Small intestine (tissue), 7 donors: ENCODE measurements at regions not wholly inside any gene's neighbourhood (a gene's known extent, or its start where the extent isn't known, plus 50 kb on each side); places are given as distances from the start of the nearest gene placed in this dataset.
"Not testable (repeated sequence)": the region's sequence is repeated elsewhere in the genome, so short reads cannot be mapped to it uniquely, and the experiment has no call there.

Experiments used
- DNase-seq, 2 donors: peaks; one replicate each; pipeline versions ENCODE4 v3.0.0 to v3.0.0-alpha.2; 2013
- FAIRE-seq: peaks from 2 replicates; lab custom pipeline; 2012; peaks lifted over from hg19 to GRCh38; lab: Jason Lieb, UNC
- H3K27ac ChIP-seq, 3 donors: one replicate each; pipeline ENCODE4 v1.5.1; 2013; ENCODE audit warnings: low read length in 2 of 3, mild to moderate bottlenecking in 2 of 3, control low read depth in 1 of 3, inconsistent platforms in 1 of 3, low read depth in 1 of 3, moderate library complexity in 1 of 3
- H3K27me3 ChIP-seq, 3 donors: one replicate each; pipeline ENCODE4 v1.6.1; 2013; ENCODE audit warnings: low read length in 3 of 3, inconsistent platforms in 1 of 3; ENCODE audit not compliant: control insufficient read depth in 3 of 3, insufficient read depth in 3 of 3
- H3K36me3 ChIP-seq, 3 donors: one replicate each; pipeline ENCODE4 v1.6.1; 2013; ENCODE audit warnings: low read length in 3 of 3, inconsistent platforms in 1 of 3, low read depth in 1 of 3, mild to moderate bottlenecking in 1 of 3, moderate library complexity in 1 of 3; ENCODE audit not compliant: control insufficient read depth in 3 of 3, insufficient read depth in 2 of 3
- H3K4me1 ChIP-seq, 3 donors: one replicate each; pipeline ENCODE4 v1.6.1; 2013; ENCODE audit warnings: low read length in 2 of 3, inconsistent platforms in 1 of 3, low read depth in 1 of 3, mild to moderate bottlenecking in 1 of 3, moderate library complexity in 1 of 3; ENCODE audit not compliant: control insufficient read depth in 3 of 3, insufficient read depth in 2 of 3
- H3K4me3 ChIP-seq, 3 donors: one replicate each; pipeline ENCODE4 v1.5.1; 2013; ENCODE audit warnings: low read length in 3 of 3, control low read depth in 1 of 3, inconsistent platforms in 1 of 3, low read depth in 1 of 3, mild to moderate bottlenecking in 1 of 3, moderate library complexity in 1 of 3
- H3K9me3 ChIP-seq, 2 donors: one replicate each; pipeline ENCODE4 v1.6.1; 2013; ENCODE audit warnings: low read depth in 1 of 2, low read length in 1 of 2; ENCODE audit not compliant: control insufficient read depth in 2 of 2, insufficient read depth in 1 of 2
- WGBS, 3 donors: extraction: QIAGEN DNeasy Blood & Tissue Kit; methylation state at CpG; one replicate each; pipeline ENCODE4 v1.1.7; 2013; 5-methylcytosine and 5-hydroxymethylcytosine counted together
- donor health status: healthy with polysubstance abuse.
- donor health status: control.
- donor health status: control.
- donor health status: Bipolar disorder and iron deficiency.
- donor health status: healthy.

DNA sequence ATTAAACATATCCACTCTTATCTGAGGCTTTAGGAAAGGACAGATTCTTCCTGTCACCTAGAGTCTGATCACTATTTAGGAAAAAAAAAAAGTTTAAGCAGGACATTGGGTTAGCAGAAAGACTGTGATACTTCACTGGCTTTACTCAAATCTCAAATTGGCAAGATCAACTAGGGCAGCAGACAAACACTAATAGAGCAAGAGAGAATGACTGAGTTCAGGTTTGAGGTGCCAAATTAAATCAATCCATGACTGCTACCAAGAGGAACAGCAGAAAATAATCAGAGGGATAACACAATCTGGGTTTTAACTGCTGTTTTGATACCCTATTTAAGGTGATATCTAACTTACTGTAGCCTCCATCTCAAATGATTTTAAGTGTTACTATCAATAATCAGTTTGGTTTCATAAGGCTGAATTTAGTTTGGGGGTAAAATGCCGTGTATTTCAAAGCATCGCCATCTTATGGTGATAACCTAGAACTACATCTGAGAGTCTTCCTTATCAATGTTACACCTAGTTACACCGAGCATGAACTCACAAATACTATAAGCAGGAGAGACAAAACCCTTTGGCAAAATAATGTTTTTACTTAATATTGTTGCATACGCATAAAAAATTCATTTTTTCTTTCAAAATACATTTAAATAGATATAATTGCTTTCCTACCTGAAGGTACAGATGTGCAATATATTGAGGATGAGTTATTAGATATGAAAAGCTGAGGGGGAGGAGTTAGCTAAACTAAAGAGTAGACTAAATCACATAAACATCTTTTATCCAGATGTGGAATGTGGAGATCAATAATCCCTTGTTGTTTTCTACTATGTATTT is 286.4 kb upstream of the CDH12 start:
- Histone ChIP-seq H3K36me3 (no peaks in the 10 kb centered on the region), H3K4me3 (no peak overlapping the region), H3K9me3 (no peaks in the 10 kb centered on the region), H3K27ac (no peak overlapping the region), H3K27me3 (no peaks in the 10 kb centered on the region), H3K4me1 (no peaks in the 10 kb centered on the region)
- DNase-seq = peak in 1 of 2 donors; percentile 16
- WGBS, 3 donors = 2 to 7% (median 6%) methylated on average over 4 of the region's 4 CpGs
- no peak for FAIRE-seq

DNA sequence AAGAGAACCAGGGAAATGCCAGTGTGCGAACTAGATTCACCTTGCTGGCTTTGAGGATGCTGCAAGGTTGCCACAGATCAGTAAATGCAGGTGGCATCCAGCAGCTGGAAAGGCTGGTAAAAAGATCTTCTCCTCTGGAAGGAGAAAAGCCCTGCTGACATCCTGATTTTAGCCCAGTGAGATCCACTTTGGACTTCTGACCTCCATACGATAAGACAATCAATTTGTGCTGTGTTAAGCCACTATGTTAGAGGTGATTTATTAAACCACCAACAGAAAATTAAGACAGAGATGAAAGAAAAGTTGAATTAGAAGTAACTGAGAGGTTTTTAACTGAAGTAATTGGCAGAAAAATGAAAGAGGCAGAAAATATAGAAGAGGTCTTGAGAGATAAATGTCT is 283.8 kb upstream of the CDH12 start:
- H3K36me3 ChIP-seq = no peaks in the 10 kb centered on the region
- 46 to 77% (median 55%) methylated on average over 2 of the region's 2 CpGs for WGBS, 3 donors
- DNase-seq (no peak), FAIRE-seq (no peak)
- H3K4me3 ChIP-seq = no peak overlapping the region
- no peaks in the 10 kb centered on the region for H3K27me3 ChIP-seq
- no peaks in the 10 kb centered on the region for H3K9me3 ChIP-seq
- no peak overlapping the region for H3K27ac ChIP-seq
- H3K4me1 ChIP-seq = no peaks in the 10 kb centered on the region

DNA sequence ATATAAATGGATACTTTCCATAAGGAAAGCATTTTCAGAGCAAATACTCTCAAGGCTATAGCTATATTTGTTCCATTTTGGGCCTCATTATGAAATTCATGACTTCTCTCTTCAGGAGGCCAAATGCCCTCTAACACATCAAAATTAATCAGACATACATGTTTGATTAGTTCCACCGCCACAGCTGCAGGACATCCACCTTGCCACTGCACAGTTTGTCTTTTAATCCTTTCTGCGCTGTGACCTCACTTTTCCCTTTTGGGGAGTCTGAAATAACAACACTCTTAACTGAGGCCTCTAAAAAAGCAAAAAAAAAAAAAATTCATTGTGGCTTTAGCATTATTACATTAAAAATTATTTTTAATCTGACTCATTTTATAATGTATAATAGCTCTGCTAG is 279.1 kb upstream of the CDH12 start:
- Histone ChIP-seq H3K27me3 (no peaks in the 10 kb centered on the region), H3K4me1 (no peaks in the 10 kb centered on the region), H3K27ac (no peak overlapping the region), H3K4me3 (no peak overlapping the region), H3K9me3 (no peaks in the 10 kb centered on the region), H3K36me3 (no peaks in the 10 kb centered on the region)
- DNase-seq = no peak
- no peak for FAIRE-seq
- 82 to 91% (median 87%) methylated on average over 2 of the region's 2 CpGs for WGBS, 3 donors

DNA sequence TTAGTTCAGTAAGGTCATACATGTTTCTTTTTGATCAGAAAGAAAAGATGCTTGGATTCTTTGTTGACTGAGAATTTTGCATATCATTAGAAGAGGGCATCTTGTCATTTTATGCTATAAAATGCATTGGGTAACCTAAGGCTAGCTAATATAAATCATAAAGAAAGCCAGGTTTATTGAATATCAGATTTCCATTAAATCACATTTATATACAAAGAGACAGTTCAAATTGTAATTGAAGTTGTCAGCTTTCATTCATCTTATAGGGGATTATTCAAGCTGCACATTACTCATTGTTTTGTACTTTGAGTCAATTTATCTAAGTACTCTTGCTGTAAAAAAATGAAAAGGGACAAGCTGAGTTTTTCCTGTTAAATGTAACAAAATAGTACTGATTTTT is 259.1 kb upstream of the CDH12 start:
- Histone ChIP-seq H3K27me3 (no peaks in the 10 kb centered on the region), H3K9me3 (no peaks in the 10 kb centered on the region), H3K36me3 (no peaks in the 10 kb centered on the region), H3K27ac (no peak overlapping the region), H3K4me1 (no peaks in the 10 kb centered on the region), H3K4me3 (no peak overlapping the region)
- DNase-seq (no peak), FAIRE-seq (no peak)

DNA sequence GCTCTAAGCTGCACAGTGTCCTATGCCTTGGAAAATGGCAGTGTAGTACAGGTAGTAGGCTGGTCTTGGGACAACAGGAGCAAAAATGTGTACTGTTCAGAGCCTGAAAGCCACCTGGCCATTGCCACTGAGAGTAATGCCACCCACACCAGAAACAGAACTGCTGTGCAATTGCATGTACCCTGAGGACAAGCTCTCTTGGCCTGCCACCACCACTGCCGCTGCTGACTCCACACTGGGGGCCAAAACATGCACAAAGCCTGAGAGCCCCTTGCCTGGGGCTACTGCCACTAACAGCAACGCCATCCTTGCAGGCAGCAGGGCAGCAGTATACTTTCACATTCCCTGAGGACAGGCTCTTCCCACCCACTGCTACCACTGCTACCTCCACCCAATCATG is 251.9 kb upstream of the CDH12 start:
- H3K36me3 ChIP-seq = no peaks in the 10 kb centered on the region
- H3K4me3 ChIP-seq = no peak overlapping the region
- WGBS, 3 donors = 68 to 94% (median 85%) methylated on average over 2 of the region's 2 CpGs
- DNase-seq (no peak), FAIRE-seq (no peak)
- no peaks in the 10 kb centered on the region for H3K4me1 ChIP-seq
- H3K27ac ChIP-seq = no peak overlapping the region
- no peaks in the 10 kb centered on the region for H3K27me3 ChIP-seq
- H3K9me3 ChIP-seq = peaks cover 0 to 4% of the 10 kb centered on the region in 2 donors

DNA sequence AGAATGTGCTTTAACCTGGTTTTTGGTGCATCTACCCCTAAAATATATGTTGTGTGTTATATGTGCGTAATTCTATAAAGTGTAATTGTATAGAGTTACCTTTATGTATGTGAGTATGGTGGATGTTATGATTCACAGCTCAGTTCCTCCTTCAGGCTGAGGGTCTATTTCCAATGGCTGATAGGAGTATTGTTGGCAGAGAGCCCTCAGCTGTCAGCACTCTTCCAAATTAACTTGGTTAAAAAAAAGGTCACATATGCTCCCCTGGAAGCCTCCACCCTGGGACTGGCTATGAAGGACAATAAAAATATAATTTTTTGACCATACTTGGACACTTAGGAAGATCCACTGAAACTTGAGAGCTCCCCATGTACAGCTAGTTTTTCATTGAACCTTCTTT is 250.4 kb upstream of the CDH12 start:
- H3K9me3 ChIP-seq = peaks cover 0 to 4% of the 10 kb centered on the region in 2 donors
- DNase-seq (no peak), FAIRE-seq (no peak)
- no peaks in the 10 kb centered on the region for H3K36me3 ChIP-seq
- H3K4me3 ChIP-seq = no peak overlapping the region
- no peak overlapping the region for H3K27ac ChIP-seq
- no peaks in the 10 kb centered on the region for H3K4me1 ChIP-seq
- WGBS, 3 donors = 94 to 97% (median 95%) methylated on average over 1 of the region's 1 CpG
- no peaks in the 10 kb centered on the region for H3K27me3 ChIP-seq

DNA sequence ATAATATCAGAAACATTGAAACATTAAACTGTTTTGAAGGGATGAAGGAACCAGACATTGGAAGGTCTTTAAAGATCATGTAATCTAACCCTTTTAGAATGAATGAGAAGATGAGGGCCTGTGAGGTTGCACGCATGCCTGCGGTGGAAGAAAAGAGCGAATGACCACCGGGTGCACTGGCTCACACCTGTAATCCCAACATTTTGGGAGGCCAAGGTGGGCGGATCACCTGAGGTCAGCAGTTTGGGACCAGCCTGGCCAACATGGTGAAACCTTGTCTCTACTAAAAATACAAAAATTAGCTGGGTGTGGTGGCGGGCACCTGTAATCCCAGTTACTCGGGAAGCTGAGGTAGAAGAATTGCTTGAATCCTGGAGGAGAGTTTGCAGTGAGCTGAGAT is 242.3 kb upstream of the CDH12 start:
- H3K27ac ChIP-seq, H3K9me3 ChIP-seq, DNase-seq, H3K36me3 ChIP-seq, H3K4me1 ChIP-seq, H3K4me3 ChIP-seq, H3K27me3 ChIP-seq, FAIRE-seq: not testable (repeated sequence)
- 88 to 95% (median 94%) methylated on average over 7 of the region's 7 CpGs for WGBS, 3 donors

DNA sequence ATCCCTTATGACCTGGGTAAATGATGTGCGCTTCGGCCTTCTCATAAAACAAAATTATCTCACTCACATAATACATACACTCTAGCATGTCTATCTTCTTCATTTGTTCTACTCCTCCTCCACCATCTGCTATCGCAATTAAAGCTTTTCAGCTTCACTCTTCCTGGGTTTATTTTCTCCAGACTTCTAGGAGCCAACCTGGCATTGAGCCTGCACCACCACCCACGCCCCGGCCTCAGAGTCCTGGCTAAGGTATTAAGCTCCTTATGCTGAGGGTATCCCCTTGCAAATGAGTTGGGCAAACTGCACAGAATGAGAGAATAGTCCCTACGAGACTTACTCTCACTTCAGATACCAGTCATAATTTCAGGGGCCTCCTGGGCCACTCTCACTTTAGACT is 236.1 kb upstream of the CDH12 start:
- H3K9me3 ChIP-seq = no peaks in the 10 kb centered on the region
- FAIRE-seq (no peak), DNase-seq (no peak)
- no peaks in the 10 kb centered on the region for H3K4me1 ChIP-seq
- H3K4me3 ChIP-seq = no peak overlapping the region
- WGBS, 3 donors = 83 to 90% (median 89%) methylated on average over 6 of the region's 6 CpGs
- no peaks in the 10 kb centered on the region for H3K27me3 ChIP-seq
- H3K36me3 ChIP-seq = no peaks in the 10 kb centered on the region
- no peak overlapping the region for H3K27ac ChIP-seq

DNA sequence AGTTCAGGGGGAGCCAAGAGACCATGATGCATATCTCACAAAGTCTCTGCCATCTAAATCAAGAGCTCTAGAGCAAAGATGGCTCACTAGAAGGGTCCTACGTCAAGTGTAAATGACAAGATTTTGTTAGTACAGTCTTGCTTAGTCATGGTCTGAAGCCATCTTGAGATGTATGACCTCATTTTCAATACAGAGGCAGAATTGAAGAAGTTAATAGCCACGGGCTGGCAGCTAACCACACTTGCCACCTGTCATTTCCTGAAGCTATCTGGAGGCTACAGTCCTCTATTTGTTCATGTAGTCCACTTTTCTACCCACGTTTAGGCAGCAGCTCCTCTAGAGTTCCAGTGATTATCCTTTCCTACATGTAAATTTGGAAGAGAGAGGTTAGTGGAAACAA is 231.7 kb upstream of the CDH12 start:
- Histone ChIP-seq H3K27ac (no peak overlapping the region), H3K9me3 (no peaks in the 10 kb centered on the region), H3K4me3 (no peak overlapping the region), H3K27me3 (no peaks in the 10 kb centered on the region), H3K4me1 (no peaks in the 10 kb centered on the region), H3K36me3 (no peaks in the 10 kb centered on the region)
- FAIRE-seq = no peak
- WGBS, 3 donors = 35 to 47% (median 44%) methylated on average over 3 of the region's 3 CpGs
- no peak for DNase-seq
